ENCODE measurements at regions not wholly inside any gene's neighbourhood (a gene's known extent, or its start where the extent isn't known, plus 50 kb on each side); places are given as distances from the start of the nearest gene placed in this dataset.

DNA sequence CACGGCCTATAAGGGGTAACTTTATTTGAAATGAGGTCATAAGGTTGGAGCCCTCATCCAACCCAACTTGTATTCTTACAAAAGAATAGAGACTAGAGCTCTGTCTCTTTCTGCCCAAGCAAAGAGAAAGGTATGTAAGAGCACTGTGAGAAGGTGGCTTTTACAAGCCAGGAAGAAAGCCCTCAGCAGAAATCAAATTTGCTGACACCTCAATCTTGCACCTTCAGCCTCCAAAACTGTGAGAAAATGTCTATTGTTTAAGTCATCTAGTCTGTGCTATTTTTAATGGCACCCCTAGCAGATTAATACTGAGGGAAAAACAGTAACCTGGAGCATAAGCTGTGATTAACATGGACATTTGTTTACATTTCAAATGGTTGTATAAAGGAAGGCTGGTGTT lies 860.7 kb downstream of the PCDH7 start:
- POLR2A ChIA-PET = no interaction called here
- TF ChIP-seq, protein P1, sequence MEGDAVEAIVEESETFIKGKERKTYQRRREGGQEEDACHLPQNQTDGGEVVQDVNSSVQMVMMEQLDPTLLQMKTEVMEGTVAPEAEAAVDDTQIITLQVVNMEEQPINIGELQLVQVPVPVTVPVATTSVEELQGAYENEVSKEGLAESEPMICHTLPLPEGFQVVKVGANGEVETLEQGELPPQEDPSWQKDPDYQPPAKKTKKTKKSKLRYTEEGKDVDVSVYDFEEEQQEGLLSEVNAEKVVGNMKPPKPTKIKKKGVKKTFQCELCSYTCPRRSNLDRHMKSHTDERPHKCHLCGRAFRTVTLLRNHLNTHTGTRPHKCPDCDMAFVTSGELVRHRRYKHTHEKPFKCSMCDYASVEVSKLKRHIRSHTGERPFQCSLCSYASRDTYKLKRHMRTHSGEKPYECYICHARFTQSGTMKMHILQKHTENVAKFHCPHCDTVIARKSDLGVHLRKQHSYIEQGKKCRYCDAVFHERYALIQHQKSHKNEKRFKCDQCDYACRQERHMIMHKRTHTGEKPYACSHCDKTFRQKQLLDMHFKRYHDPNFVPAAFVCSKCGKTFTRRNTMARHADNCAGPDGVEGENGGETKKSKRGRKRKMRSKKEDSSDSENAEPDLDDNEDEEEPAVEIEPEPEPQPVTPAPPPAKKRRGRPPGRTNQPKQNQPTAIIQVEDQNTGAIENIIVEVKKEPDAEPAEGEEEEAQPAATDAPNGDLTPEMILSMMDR (IDR thresholded peaks at IDR 0.05; ENCODE audit: insufficient read depth, low read length, missing control alignments) = no peak

DNA sequence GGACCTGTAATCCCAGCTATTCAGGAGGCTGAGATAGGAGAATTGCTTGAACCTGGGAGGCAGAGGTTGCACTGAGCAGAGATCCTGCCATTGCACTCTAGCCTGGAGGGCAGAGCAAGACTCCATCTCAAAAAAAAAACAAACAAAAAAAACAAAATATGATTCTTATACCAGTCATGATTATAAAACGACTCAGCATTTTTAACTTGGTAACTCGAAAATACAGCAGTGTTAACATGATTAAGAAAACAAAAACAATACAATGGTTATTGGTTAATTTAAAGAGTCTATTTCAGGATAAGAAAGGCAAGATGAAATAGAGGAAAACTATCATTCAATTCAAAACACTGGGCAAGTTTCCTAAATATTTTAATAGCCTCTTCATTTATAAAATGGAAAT lies 865.3 kb downstream of the PCDH7 start:
- TF ChIP-seq, protein P1 (IDR thresholded peaks at IDR 0.05; ENCODE audit: insufficient read depth, low read length, missing control alignments) = no peak
- DNase-seq (ENCODE audit: low read depth, low spot score) = no peak
- ChIA-PET CTCF (no interaction called here), POLR2A (no interaction called here)
- H3K4me3 ChIP-seq (ENCODE audit: low read depth, low read length) = no peak overlapping the region

More for the DNA sequence above, 860.7 kb downstream of the PCDH7 start:
- DNase-seq (ENCODE audit: low read depth, low spot score) = no peak
- H3K4me3 ChIP-seq (ENCODE audit: low read depth, low read length) = no peak overlapping the region
- CTCF ChIA-PET = no interaction called here

DNA sequence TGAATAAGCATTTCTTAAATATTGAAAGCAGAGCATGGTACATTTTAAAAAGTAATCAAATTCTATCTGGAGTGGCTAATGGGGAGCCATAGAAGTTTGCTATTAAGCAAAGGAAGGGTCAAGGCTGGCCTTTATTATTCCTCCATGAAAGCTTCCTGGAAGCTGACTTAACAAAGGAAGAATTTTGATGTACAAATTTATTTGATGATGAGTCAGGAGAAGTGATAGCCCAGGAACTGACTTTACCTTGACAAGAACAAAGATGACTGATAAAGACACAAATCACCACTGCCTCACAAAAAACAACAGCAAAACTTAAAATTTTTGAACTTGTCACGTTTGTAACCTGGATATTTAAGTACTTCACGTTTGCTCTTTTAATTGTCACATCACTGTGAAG lies 872.1 kb downstream of the PCDH7 start:
- TF ChIP-seq, protein P1 (IDR thresholded peaks at IDR 0.05; ENCODE audit: insufficient read depth, low read length, missing control alignments) = no peak
- CTCF ChIA-PET = no interaction called here
- DNase-seq (ENCODE audit: low read depth, low spot score) = no peak
- no peak overlapping the region for H3K4me3 ChIP-seq (ENCODE audit: low read depth, low read length)
- POLR2A ChIA-PET = no interaction called here

DNA sequence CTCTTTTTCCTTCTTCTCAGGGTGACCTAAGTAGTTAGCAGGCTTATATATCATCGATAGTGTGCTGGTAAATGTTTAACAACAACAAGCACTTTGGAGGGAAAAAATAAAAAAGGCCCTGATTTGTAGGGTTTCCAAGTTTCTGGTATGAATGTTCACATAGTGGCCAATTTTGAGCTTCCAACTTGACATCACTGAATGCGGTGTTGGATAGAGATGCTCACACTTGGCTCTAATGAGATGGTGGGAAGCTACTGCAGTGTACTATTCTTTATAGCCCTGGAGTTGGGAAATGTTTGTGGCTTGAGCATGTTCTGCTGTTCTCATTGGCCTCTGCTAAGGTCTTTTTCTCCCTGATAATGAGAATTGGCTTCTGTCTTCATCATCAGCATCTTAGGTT lies 875.3 kb downstream of the PCDH7 start:
- H3K4me3 ChIP-seq (ENCODE audit: low read depth, low read length) = no peak overlapping the region
- POLR2A ChIA-PET = no interaction called here
- no peak for DNase-seq (ENCODE audit: low read depth, low spot score)
- CTCF ChIA-PET = no interaction called here
- TF ChIP-seq, protein P1 (IDR thresholded peaks at IDR 0.05; ENCODE audit: insufficient read depth, low read length, missing control alignments) = no peak

DNA sequence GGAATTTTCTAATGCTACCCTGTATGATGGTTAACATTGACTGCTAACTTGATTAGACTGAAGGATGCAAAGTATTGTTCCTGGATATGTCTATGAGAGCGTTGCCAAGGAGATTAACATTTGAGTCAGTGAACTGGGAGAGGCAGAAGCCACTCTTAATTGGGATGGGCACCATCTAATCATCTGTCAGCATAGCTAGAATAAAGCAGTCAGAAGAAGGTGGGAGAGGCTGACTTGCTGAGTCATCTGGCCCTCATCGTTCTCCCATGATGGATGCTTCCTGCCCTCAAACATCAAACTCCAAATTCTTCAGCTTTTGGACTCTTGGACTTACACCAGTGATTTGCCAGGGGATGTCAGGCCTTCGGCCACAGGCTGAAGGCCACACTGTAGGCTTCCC lies 878.5 kb downstream of the PCDH7 start:
- CTCF ChIA-PET = no interaction called here
- POLR2A ChIA-PET = no interaction called here
- TF ChIP-seq, protein P1 (IDR thresholded peaks at IDR 0.05; ENCODE audit: insufficient read depth, low read length, missing control alignments) = no peak
- no peak for DNase-seq (ENCODE audit: low read depth, low spot score)
- no peak overlapping the region for H3K4me3 ChIP-seq (ENCODE audit: low read depth, low read length)

DNA sequence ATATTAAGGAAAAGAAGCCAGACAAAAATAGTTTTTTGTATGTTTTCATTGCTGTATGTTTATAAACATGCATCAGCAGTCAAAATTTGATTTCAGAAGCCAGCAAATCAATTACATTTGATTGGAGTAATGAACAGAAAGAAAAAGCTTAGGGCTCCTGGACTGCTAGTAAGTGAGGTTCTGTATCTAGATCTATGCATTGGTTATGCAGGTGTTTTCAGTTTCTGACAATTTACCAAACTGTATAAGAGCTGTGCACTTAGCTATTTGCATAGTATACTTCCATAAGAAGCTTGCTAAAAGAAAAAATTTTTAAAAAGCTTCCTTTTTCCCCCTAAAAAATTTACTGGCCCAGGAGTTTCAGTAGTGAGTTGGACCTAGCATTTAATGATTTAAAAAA lies 881.6 kb downstream of the PCDH7 start:
- ChIA-PET POLR2A (no interaction called here), CTCF (no interaction called here)
- TF ChIP-seq, protein P1 (IDR thresholded peaks at IDR 0.05; ENCODE audit: insufficient read depth, low read length, missing control alignments) = no peak
- H3K4me3 ChIP-seq (ENCODE audit: low read depth, low read length) = no peak overlapping the region
- no peak for DNase-seq (ENCODE audit: low read depth, low spot score)
